K562 (cell line): ENCODE measurements at regions not wholly inside any gene's neighbourhood (a gene's known extent, or its start where the extent isn't known, plus 50 kb on each side); places are given as distances from the start of the nearest gene placed in this dataset.

ENCODE experiments used
- BRCA1 ChIP-seq, 2 experiments: fragments of 450-650 bp in 1 of 2; sonication (generic) in 1 of 2; formaldehyde crosslinking in 1 of 2; IDR thresholded peaks; 2 replicates each; pipeline versions ENCODE4 v1.5.0 to v1.6.1; 2017 to 2020; ENCODE audit warnings: mild to moderate bottlenecking in 1 of 2, missing genetic modification reagents in 1 of 2
- CTCF ChIP-seq, 3 experiments: IDR thresholded peaks in 2 of 3; conservative IDR thresholded peaks in 1 of 3; 2 replicates each; pipeline ENCODE4 v1.5.1; 2011 to 2012; ENCODE audit warnings: low read length in 3 of 3, mild to moderate bottlenecking in 3 of 3, control low read depth in 2 of 3, improper control_type of control experiment in 1 of 3, inconsistent platforms in 1 of 3, low read depth in 1 of 3, mixed read lengths in 1 of 3, moderate library complexity in 1 of 3; ENCODE audit not compliant: insufficient read depth in 2 of 3
- SRSF1 ChIP-seq: fragments of 200-400 bp; formaldehyde crosslinking; IDR thresholded peaks from 2 replicates; pipeline ENCODE4 v1.6.1; 2017; ENCODE audit warnings: mild to moderate bottlenecking, low read depth, low read length, moderate library complexity
- ZNF699 ChIP-seq: fragments of 250-450 bp; sonication (Bioruptor Pico); IDR thresholded peaks from 2 replicates; pipeline ENCODE4 v1.8.0; 2021; ENCODE audit warnings: mild to moderate bottlenecking, moderate library complexity; ENCODE audit not compliant: insufficient replicate concordance

DNA sequence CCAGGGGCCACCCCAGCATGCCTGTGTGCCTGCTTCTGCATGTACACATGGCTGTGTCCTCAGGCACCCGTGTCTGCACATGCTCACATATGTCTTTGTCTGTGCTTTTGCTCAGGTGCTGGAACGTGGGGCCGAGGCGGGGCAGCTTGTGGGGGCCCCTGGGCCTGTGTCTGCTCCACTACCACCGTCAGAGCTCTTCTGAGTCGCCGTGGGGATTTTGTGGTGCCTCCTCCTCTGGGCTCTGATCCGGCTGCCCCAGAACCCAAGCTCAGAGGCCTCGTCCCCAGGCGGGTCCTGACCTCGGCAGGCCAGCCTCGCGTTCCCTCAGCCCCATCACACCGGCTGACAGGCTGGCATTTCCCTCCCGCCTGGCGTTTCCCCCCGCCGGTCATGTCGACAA lies 104.6 kb upstream of the ACTRT2 start:
- TF ChIP-seq ZNF699 (no peak), CTCF (IDR thresholded peaks at IDR 0.05 in 2 of 3, conservative IDR thresholded peaks at IDR 0.05 in 1 of 3; ENCODE audit: insufficient read depth in 2 of 3, low read depth in 1 of 3, low read length in 3 of 3) (no peak), BRCA1 (IDR thresholded peaks at IDR 0.05) (no peak), BRCA1 (CRISPR knock-in tag; IDR thresholded peaks at IDR 0.05) (no peak), SRSF1 (no peak)
